Nucleus accumbens (tissue), 56 donors: ENCODE measurements at regions not wholly inside any gene's neighbourhood (a gene's known extent, or its start where the extent isn't known, plus 50 kb on each side); places are given as distances from the start of the nearest gene placed in this dataset.

Experiments used
- DNase-seq, 56 donors: peaks; one replicate each; lab custom pipeline; 2025; lab: John Stamatoyannopoulos, UW

DNA sequence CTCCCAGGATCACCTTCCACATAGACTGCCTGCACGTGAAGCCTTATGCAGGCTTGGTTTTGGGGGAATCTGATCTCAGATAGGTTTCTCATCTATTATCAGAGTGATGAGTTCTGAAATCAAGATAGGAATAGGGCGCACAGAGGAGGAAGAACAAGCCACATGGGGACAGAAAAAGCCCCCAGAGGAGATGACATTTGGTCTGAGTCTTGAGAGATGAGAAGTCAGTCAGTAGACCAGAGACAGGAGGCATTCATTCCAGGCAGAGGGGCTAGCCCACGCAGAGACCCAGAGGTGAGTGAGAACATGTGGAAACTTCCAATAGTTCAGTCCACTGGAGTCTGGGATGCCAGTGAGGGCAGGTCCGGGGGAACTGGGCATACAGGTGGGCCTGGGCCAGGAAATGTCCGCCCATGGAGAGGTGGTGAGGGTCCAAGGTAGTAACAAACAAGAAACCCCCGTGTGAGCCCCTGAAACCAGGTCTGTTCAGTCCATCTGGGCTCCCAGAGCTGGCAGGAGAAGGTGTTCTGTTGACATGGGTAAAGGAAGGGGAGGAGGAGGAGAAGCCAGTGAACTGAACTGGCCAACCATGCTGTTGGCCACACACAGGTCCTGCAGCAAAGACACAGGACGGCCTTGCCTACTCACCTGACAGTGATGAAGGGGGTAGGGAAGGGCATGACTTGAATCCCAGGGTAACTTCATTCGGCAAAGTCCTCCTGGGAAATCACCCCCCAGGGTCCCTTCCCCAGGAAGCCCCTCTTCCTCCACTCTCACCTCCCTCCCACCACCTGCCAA, 69.3 kb upstream of the SMNDC1 start:
- no peak for DNase-seq

DNA sequence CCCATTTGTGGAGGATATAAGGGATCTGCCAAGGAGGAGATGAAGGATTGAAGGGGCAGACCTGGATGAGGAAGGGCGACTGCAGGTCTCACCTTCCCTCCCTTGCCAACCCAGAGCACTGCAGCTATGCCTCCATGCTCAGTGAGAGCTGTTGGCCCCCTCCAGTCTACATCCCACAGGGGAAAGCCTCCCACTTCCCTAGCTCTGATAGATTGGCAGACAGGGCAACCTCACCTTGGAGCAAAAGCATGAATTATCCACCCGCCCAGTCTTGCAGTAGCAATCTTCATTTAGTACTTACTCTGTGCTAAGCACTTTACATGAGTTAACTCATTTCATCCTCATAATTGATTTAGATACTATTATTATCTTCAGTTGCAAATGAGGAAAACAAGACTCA, 70.4 kb upstream of the SMNDC1 start:
- DNase-seq: peak in 12 of 56 donors; percentile 12 to 55 (median 26)

DNA sequence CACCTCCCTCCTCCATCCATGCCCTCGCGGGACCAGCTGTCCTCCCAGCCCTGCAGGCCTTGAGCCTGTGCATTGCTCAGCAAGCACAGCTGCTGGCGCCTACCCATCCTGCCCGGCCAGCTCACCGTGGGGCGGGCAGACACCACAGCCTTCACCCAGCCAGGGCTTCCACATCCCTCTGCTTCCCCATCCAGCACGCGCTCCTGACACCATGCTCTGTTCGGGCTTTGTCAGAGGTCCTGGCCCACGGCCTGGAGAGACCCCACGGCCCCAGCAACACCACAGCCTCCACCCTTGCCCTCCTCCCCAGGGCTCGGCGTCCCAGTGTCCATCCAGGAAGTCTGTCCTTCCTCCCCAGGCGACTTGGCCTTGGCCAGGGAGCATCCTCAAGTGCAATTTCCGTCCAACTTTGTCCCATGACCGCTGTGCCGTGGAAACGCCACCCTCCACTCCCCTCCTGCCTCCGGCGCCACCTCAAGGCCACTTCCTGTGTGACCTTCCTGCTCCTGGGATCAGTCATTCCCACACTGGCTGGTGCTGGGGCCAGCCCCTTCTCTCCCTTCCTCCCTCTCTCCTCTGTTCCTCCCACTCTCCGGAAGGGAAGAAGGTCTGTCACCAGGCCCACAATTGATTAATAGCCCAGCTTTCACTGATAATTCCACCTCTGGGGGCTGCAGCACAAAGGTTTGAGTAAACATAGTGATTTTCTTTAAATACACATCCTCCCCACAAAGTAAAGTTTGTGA, 71.5 kb upstream of the SMNDC1 start:
- DNase-seq: no peak

DNA sequence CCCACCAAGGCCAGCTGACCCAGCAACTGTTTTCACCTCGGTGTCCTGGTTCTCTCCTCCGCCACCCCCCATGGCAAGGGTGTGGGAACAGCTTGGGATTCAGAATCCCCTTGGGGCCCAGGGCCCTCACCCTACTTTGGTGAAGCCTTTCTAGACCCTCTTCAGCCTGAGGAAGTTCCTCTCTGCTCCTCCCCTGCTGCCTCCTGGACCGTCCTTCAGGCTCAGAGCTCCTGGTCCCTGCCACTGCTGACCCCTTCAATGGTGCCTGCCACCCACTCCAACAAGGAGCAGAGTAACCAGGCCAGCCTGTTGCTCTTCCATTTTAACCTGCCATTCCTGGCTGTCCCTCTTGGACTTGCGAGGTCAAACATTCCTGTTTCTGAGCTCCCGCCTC, 72.0 kb upstream of the SMNDC1 start:
- no peak for DNase-seq

DNA sequence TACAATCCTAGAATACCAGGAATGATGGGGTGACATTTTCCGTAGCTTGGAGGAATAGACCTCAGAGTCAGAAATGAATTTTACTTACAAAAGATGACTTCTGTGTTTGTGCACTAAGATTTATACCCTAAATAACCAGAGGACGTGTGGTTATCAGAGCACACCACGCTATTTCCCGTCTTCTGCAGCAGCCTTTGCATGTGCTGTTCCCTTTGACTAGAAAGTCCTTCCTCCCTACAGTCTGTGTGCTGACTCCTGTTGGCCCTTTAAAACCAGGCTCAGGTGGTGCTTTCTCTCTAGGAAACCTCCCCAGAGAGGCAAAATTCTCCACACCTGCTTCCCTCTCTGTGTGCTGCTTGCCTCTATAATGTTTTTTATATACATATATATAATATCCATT, 73.3 kb upstream of the SMNDC1 start:
- DNase-seq: no peak

DNA sequence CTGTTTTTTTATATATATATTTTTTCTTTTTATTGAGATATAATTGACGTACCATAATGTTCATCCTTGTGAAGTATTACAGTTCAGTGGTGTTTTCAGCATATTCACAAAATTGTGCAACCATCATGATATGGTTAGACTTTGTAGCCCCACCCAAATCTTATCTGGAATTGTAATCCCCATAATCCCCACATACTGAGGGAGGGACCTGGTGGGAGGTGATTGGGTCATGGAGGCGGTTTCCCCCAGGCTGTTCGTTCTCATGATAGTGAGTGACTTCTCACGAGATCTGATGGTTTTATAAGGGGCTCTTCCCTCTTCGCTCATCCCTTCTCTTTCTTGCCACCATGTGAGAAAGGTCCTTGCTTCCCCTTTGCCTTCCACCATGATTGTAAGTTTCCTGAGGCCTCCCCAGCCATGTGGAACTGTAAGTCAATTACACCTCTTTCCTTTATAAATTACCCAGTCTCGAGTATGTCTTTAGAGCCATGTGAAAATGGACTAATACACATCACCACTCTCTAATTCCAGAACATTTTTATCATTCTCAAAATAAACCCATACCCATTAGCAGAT, 73.9 kb upstream of the SMNDC1 start:
- no peak for DNase-seq

DNA sequence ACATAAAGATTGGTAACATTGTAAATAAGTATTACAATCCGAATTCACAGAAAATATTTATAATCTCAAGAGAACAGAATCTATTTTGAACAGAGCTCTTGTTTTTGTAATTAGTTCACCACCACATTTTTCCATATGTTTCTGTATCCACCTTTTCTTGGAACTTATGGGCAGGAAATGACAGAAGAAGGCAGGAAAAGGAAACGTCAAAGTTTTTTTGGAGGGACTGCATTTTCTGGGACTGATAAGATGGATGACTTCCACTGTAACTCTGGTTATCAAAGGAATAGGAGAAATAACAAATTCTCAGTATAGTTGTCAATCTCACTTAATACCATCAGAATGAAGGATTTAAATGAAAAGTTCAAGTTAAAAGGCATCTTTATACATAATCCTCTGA, 75.1 kb upstream of the SMNDC1 start:
- DNase-seq: no peak

DNA sequence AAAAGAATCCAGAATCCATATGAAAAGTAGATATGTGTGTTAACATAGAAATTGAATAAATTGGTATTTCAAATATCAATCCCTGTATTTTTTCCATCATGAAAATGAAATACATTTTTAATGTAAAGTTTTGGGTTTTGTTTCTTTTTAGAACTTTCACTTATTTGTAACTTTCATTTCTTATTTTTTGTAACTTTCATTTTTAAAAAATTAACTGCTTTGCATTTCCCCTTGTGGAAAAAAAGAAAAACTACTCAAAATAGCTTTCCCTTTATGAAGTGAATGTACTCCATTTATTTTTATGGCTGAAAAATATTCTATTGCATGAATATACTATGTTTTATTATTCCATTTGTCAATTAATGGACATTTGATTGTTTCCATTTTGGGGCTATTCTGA, 75.6 kb upstream of the SMNDC1 start:
- DNase-seq: no peak

DNA sequence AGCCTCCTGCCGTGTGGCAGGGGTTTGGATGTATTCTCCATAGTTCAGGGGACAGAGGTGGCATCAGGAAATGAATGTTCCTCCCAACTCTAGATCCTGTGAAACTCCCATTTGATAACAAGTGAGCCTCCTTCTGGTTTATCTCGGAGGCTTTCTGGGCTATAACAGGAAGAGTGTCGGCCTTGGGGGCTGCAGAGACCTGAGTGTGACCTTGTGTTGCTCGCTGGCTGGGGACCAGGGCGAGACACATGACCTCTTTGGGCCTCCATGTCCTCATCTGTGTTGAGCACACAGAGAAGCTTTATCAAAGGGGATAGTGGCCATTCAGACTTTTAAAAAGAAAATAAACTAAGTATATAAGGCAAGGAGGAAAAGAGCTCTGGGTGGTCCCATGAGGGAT, 78.0 kb upstream of the SMNDC1 start:
- DNase-seq: no peak

DNA sequence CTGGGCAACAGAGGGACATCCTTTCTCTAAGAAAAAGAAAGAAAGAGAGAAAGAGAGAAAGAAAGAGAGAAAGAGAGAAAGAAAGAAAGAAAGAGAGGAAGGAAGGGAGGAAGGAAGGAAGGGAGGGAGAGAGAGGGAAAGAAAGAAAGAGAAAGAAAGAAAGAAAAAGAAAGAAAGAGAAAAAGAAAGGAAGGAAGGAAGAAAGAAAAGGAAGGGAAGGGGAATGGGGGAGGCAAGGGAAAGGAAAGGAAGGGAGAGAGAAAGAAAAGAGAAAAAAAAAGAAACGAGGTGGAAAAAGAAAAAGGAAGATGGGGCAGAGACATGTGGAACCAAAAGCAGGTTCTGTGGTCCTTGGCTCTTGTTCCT, 82.9 kb upstream of the SMNDC1 start:
- DNase-seq: no peak

DNA sequence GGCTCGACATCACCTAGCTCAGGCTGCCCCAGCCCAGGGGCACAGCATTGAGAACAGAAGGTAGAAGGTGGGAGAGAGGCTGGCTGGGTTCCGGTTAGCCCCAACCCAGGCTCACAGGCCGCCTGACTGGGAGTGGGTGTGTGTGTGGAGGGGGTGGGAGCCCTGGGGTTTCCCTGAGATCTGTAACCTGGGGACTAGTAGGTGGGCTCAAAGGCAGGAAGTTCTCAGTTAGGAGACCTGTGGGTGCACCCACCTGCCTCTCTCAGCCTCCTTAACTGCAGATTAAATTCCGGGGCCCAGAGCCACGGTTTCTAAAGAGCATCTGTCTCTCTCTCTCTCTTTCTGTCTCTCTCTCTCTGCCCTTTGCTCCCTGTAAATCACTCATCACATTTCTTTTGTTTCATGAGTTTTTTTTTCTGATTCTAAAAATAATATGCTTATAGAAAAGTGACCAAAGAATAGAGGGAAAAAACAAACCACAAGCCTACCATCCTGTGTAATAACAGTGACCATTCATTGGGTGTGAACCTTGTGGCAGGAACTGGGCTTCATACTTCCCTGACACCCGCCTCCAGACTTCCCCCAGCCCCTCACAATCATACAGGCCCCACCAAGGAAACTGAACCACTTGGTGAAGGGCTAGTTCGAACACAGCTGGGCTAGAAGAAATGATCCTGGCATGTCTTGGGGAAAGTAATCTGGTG, 83.4 kb upstream of the SMNDC1 start:
- DNase-seq: no peak

DNA sequence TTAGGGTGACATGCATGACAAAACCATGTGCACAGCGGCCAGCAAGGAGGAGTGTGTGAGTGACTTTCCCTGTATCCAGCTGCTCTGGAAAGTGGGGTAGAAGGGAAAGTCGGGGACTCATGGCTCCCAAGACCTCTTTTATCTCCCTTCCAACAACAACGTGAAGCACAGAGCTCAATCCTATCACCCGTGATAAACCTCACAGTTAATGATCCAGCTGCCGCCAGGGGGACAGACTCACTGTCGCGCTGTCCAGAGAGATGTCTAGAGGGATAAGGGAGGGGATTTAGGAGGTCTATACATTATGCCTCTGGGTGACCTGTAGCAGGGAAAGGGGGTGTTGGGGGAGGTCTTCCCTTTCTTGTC, 84.0 kb upstream of the SMNDC1 start:
- DNase-seq: no peak

DNA sequence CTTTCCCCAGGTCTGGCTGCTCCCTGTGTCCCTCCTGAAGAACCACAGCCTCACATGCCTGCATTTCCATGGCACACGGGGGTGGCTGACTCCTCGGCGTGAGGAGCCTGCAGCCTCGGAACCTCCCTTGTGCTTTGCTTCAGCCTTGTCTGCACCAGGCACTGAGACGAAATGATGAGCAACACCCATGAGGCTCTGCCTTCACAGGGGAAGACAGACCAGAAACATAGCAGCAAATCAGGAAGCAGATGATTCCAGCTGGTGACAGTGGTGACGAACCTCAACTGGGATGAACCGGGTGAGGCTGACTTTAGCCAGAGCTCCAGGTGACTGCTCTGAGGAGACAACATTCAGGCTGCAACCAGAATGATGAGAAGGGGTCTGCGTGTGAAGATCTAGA, 84.5 kb upstream of the SMNDC1 start:
- DNase-seq: peak in 3 of 56 donors; percentile 4 to 11 (median 8)

DNA sequence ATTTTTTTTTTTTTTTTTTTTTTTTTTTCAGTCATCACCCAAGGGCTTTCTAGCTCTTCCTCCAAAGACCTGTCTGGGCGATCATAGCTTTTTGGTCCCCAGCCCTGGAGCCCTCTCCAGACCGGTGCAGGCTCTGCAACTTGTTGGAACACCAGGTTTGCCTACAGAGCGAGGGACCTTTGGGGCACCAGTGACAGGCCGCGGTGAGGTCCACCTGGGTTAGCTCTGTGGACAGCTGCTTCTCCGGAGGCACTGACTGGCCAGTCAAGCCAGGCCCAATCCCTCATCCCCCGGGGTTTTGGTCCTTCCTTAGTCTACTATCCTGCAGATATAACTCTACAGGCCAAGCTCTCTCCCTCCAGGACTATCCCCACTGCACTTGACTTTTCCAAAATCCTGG, 86.8 kb upstream of the SMNDC1 start:
- no peak for DNase-seq

DNA sequence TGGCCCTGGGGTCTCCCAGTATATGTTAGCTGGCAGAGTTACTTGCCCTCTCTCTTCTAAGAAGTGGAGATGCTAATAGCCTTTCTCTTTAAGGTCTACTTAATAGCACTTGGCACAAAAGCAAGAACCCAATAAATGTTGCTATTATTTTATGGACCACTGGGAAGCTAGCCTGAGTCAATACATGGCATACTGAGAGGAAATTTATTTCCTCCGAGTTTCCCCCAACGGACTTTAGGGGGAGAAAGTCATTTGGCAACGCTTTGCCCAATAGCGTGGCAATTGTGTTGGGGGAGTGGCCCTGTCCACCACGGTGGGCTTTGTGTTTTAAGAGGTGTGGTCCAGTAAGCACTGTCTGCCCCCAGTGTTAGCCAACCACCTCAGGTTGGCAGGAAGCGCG, 87.4 kb upstream of the SMNDC1 start:
- no peak for DNase-seq

DNA sequence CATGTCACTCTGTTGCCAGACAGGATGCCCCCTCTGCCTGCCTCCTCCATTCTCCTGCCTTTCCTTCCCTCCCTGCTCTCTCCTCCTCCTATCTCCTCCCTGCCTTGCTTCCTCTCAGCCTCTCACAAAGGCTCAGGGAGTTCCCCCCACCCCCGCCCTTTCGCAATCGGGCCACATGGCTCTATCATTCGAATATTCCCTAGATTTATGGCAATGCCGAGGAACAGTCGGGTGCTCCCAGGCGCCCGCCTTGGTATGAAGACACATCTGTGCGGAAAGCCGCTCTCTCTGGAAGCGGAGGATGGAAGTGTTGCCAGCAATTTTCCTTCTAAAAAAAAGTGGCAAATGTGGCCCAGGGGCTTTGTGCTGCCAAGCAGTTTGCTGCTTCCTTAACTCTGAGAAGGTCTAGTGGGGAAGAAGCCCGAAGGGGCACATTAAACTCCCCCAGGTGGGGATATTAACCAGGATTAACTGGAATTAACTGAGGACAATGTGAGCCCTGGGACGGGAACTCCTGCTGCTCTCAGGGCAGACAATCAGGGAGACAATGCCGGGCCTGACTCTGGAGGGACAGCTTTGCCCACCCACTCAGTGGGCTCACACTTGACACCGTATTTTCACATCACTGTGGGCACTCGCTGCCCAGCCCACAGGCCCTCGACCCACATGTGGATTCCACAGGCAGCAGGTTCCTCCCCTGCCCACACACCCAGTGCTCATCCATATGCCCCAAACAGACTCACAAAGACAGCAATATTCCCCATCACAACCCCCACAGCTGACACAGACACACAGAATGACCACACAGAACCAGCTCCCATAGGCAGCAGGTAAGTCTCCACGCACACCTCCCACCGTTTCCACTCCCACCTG, 88.4 kb upstream of the SMNDC1 start:
- DNase-seq: peak in 12 of 56 donors; percentile 3 to 41 (median 13)

DNA sequence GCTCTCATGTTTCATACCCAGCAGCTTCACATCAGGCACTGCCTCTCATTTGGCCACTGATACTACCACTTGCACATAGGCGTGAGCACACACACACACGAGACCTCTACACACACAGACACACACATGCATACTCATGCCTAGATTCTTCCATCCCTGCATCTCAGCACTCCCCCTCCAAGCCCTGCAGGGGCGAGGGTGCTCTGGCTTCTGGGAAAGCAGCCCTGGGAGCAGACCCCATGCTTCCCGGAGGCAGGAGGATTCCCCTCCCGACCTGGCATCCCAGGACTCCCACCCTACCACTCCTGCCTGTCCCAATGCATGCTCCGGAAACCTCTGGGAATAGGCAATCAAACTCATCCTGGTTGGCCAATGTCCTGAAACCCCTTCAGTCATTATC, 89.1 kb upstream of the SMNDC1 start:
- no peak for DNase-seq

DNA sequence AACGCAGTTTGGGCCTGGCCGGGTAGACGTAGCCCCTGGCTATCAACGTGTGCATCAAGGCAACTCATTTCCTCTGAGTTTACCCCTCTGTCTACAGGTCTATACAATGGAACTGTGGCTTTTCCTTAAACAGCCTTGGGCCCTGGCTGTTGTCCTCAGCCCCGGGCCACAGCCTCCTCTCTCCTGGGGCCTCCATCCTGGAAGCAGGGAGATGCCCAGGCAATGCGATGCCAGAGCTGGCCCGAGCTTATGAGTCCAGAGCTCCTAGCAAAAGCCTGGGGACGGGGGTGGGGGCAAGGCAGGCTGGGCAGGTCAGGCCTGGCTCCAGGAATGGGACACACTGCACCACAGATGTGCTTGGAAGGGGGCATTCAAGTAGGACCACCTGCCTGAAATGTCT, 89.6 kb upstream of the SMNDC1 start:
- no peak for DNase-seq

DNA sequence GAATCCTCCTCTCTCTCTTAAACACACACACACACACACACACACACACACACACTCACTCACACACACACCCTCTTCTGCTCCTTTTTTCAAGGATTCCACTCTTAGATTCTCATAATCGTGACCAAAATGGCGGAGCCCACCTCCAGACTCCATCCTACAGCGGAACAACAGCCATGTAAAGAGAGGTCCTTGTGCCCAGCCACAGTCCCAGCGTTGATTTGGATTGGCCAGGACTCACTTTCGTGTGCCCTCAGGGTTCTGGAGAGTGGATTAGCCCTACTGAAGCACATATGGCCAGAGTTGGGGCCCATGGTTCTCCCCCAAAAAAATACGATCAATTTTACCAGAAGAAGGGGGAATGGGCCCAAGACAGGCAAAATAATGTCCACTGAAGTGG, 90.2 kb upstream of the SMNDC1 start:
- no peak for DNase-seq
